Subcutaneous abdominal adipose tissue (tissue), 5 donors: ENCODE measurements at regions not wholly inside any gene's neighbourhood (a gene's known extent, or its start where the extent isn't known, plus 50 kb on each side); places are given as distances from the start of the nearest gene placed in this dataset.

Experiments
- H3K27ac ChIP-seq: one replicate; pipeline ENCODE4 v1.7.0; 2013; ENCODE audit warnings: low read depth, mild to moderate bottlenecking, inconsistent platforms, low read length, moderate library complexity
- H3K27me3 ChIP-seq, 5 donors: one replicate each; pipeline ENCODE4 v1.7.0; 2013; ENCODE audit warnings: low read length in 5 of 5, inconsistent platforms in 1 of 5; ENCODE audit not compliant: control insufficient read depth in 5 of 5, insufficient read depth in 4 of 5
- H3K36me3 ChIP-seq, 5 donors: one replicate each; pipeline ENCODE4 v1.7.0; 2013; ENCODE audit warnings: low read length in 5 of 5; ENCODE audit not compliant: control insufficient read depth in 5 of 5, insufficient read depth in 5 of 5
- H3K4me1 ChIP-seq, 5 donors: one replicate each; pipeline ENCODE4 v1.7.0; 2013; ENCODE audit warnings: low read length in 5 of 5, mild to moderate bottlenecking in 3 of 5, moderate library complexity in 1 of 5; ENCODE audit not compliant: control insufficient read depth in 5 of 5, insufficient read depth in 5 of 5
- H3K4me3 ChIP-seq, 5 donors: one replicate each; pipeline ENCODE4 v1.7.0; 2013; ENCODE audit warnings: low read length in 5 of 5, low read depth in 1 of 5
- H3K9ac ChIP-seq, 5 donors: one replicate each; pipeline ENCODE4 v1.7.0; 2013; ENCODE audit warnings: low read length in 5 of 5, mild to moderate bottlenecking in 4 of 5, moderate library complexity in 3 of 5
- H3K9me3 ChIP-seq, 5 donors: one replicate each; pipeline ENCODE4 v1.7.0; 2013; ENCODE audit warnings: low read length in 5 of 5; ENCODE audit not compliant: control insufficient read depth in 5 of 5
- donor health status: healthy.
- donor health status: healthy.
- donor health status: healthy.
- donor health status: healthy.
- donor health status: healthy.

DNA sequence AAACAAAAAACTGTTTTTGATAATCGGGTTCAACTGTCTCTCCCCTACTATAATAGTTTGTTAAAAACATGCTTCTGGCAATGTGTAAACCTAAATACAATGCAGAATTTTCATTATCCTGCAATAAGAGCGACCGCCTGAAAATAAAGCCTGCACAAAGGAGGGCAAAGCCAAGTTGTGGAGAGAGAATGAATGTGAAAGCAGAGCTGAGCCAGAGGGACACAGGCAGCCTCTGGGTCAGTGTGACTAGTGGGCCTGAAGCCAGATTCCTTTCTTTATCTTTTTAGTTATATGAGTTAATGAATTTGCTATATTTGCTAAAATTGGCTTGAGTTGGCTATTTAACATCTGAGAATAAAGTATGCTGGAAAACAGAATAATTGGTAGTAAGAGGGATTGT, 615.2 kb downstream of the PLA2G4A start:
- Histone ChIP-seq H3K36me3 (no peaks in the 10 kb centered on the region), H3K9me3 (no peaks in the 10 kb centered on the region), H3K27ac (no peak overlapping the region), H3K4me3 (no peak overlapping the region), H3K9ac (no peak overlapping the region), H3K4me1 (no peaks in the 10 kb centered on the region), H3K27me3 (no peaks in the 10 kb centered on the region)

DNA sequence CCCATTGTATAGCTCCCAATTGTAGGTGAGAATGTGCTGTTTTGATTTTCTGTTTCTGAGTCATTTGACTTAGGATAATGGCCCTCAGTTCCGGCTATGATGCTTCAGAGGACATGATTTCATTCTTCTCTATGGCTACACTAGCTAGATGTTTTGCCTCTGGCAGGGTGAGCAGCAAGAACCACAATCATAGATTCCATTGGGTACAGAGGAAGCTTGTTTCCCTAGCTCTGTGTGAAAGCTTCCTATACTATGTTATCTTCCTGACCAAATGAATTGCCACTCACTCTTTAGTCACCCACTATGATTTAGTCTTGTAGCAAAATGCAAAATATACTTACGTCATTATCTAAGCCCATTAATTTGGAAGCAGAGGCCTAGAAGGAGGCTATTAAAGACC, 616.3 kb downstream of the PLA2G4A start:
- Histone ChIP-seq H3K4me3 (no peak overlapping the region), H3K4me1 (no peaks in the 10 kb centered on the region), H3K27me3 (no peaks in the 10 kb centered on the region), H3K36me3 (no peaks in the 10 kb centered on the region), H3K9me3 (no peaks in the 10 kb centered on the region), H3K27ac (no peak overlapping the region), H3K9ac (no peak overlapping the region)

DNA sequence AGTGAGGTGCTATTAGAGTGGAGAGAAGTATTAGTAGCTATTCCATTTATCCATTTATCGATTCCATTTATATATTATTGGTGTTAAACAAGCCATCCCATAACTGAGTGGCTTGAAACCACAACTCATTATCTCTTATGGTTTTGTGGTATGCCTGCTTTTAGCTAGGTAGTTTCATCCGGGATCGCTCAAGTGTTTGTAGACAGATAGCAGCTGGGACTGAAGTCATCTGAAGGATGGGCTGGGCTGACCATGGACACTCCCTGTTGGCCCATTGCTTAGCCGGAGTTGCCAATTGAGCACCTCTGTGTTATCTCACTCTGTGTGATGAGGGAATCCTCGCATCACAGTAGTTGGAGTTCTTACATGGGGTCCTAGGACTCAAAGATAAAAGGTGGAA, 622.5 kb downstream of the PLA2G4A start:
- Histone ChIP-seq H3K4me1 (no peaks in the 10 kb centered on the region), H3K27ac (no peak overlapping the region), H3K4me3 (no peak overlapping the region), H3K9me3 (no peaks in the 10 kb centered on the region), H3K9ac (no peak overlapping the region), H3K36me3 (no peaks in the 10 kb centered on the region), H3K27me3 (no peaks in the 10 kb centered on the region)

DNA sequence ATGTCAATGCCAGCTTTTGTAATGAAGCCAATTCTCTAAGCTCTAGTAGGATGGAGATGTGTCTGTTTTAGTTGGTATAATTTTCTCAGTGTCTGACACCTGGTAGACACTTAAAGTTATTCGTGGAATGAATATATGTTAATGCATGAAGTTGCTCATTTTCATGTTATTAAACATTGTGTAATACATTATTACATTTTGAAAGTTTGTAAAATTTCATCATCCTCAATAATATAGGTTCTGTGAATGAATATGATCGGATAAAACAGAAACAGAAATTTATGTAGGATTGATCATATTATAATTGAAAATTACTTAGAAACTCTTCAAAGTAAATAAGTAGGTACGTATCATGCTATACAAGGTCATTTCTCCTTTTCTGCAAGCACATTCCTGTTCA, 625.3 kb downstream of the PLA2G4A start:
- no peaks in the 10 kb centered on the region for H3K9me3 ChIP-seq
- H3K27me3 ChIP-seq = no peaks in the 10 kb centered on the region
- H3K27ac ChIP-seq = no peak overlapping the region

DNA sequence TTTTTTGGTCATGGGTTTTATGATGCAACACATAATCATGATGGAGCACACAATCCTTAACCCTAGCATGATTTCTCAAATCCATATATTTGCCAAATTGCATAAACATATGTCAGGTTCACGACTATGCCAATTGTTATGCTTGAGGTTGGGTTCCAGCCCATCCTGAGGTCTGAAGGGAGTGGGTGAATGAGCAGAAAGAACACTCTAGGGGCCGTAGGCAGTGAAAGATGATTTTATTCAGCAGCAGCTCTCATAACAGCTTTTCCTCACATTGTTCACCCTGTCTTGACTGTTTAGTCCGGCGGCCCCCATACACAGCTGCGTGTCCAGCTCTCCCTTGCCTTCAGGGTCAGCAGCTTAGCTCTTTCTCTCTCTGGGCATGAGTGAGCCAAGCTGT, 627.7 kb downstream of the PLA2G4A start:
- Histone ChIP-seq H3K4me3 (no peak overlapping the region), H3K27me3 (no peaks in the 10 kb centered on the region)

More for the DNA sequence above, 625.3 kb downstream of the PLA2G4A start:
- Histone ChIP-seq H3K4me3 (no peak overlapping the region), H3K36me3 (no peaks in the 10 kb centered on the region), H3K9ac (no peak overlapping the region), H3K4me1 (no peaks in the 10 kb centered on the region)

DNA sequence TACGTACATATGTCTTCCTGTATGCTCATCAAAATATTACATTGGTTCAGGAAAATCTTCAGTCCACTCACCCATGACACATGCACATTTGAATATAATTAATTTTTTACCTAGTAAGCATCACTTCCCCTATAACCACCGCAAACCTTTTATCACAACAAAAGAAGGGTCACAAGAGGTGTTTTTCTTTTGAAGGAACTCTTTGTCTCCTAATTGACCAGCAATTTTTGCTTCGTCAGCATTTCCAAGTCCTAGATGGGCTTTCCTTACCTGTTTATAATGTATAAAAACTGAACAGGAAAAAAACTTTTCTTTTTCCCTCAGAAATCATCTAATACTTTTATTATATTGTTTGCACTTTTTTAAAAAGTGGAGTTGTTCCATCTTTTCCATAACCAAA, 631.3 kb downstream of the PLA2G4A start:
- Histone ChIP-seq H3K27me3 (no peaks in the 10 kb centered on the region), H3K36me3 (no peaks in the 10 kb centered on the region), H3K9me3 (peaks cover 0 to 15% (median 6%) of the 10 kb centered on the region in 5 donors), H3K27ac (no peak overlapping the region), H3K9ac (no peak overlapping the region), H3K4me3 (no peak overlapping the region), H3K4me1 (no peaks in the 10 kb centered on the region)

More for the DNA sequence above, 627.7 kb downstream of the PLA2G4A start:
- Histone ChIP-seq H3K9ac (no peak overlapping the region), H3K27ac (no peak overlapping the region), H3K4me1 (no peaks in the 10 kb centered on the region), H3K9me3 (peaks cover 0 to 4% (median 0%) of the 10 kb centered on the region in 5 donors), H3K36me3 (no peaks in the 10 kb centered on the region)

DNA sequence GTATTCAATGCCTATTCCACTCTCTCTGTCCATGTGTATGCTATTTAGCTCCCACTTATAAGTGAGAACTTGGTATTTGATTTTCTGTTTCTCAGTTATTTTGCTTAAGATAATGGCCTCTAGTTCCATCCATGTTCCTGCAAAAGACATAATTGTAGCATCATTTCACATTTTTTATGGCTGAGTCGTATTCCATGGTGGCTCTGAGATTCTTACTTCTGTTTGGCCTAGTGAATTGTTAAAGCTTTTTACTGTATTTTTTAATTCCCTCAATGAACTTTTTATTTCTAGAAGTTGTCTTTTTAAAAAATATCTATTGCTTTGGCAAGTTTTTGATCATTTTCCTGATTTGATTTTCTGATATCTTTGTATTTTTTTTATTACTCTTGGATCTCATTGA, 635.6 kb downstream of the PLA2G4A start:
- Histone ChIP-seq H3K4me3 (no peak overlapping the region), H3K27me3 (no peaks in the 10 kb centered on the region), H3K36me3 (no peaks in the 10 kb centered on the region), H3K9me3 (peaks cover 0 to 24% (median 8%) of the 10 kb centered on the region in 5 donors), H3K27ac (no peak overlapping the region), H3K9ac (no peak overlapping the region), H3K4me1 (no peaks in the 10 kb centered on the region)

DNA sequence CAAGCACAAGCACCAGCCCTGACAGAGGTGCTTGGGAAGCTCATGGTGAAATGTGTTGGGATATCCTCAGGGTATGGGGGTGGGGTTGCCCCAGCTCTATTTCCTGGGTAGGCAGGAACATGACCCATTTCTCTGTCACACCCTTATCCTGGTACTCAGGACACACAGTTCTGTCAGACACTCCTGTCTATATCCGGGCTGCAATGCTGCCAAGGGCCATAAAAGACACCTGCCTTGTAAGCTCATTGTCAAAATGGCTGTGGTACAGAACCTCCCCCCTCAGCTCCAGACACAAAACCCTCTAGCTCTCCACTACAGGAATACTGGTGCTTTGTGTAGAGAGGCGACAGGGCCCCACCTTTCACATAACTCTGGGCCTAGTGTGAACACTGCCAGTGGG, 636.7 kb downstream of the PLA2G4A start:
- H3K27me3 ChIP-seq = no peaks in the 10 kb centered on the region
- H3K4me1 ChIP-seq = no peaks in the 10 kb centered on the region
- peaks cover 0 to 24% (median 8%) of the 10 kb centered on the region in 5 donors for H3K9me3 ChIP-seq

DNA sequence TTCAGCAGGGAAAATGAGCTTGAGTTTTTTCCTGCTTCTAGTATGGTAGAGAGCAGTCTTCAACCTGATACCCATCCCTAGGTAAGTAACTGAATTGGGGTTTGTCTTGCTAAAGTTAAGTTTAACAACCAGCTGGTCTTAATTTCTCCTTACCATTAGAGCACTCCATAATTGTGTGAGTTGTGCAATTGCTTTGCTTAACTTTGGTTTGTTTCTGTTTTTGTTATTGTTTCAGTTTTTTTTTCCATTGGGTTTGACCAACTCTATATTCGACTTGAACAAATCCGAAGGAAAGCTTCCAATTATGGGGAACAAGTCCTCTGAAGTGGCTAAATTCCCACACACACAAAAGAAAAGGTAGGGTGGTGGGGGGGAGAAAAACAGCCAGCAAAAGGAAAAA, 641.1 kb downstream of the PLA2G4A start:
- Histone ChIP-seq H3K36me3 (no peaks in the 10 kb centered on the region), H3K27me3 (no peaks in the 10 kb centered on the region), H3K9me3 (peaks cover 0 to 12% (median 3%) of the 10 kb centered on the region in 5 donors), H3K4me3 (no peak overlapping the region), H3K27ac (no peak overlapping the region), H3K4me1 (no peaks in the 10 kb centered on the region), H3K9ac (no peak overlapping the region)

More for the DNA sequence above, 636.7 kb downstream of the PLA2G4A start:
- no peak overlapping the region for H3K4me3 ChIP-seq
- H3K36me3 ChIP-seq = no peaks in the 10 kb centered on the region
- H3K27ac ChIP-seq = no peak overlapping the region
- H3K9ac ChIP-seq = no peak overlapping the region

DNA sequence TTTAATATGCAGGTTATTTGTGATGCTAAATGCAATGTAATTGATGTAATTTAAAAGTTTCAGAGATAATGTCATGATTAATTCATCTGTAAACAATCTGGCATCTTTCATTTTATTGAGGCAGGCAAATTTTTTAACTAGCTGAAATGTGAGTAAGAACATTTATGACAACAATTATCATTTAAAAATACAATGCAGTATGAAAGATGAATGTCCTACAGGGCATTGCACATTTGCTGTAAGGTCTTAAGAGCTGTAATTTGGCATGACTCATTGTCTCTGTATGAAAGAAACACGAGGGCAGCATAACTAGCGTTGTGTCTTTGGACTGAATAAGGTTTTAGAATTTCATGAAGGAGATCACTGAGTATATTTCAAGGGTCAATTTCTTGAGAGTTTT, 642.8 kb downstream of the PLA2G4A start:
- H3K9me3 ChIP-seq = peaks cover 0 to 3% (median 0%) of the 10 kb centered on the region in 5 donors
- no peak overlapping the region for H3K4me3 ChIP-seq
- no peaks in the 10 kb centered on the region for H3K4me1 ChIP-seq
- no peaks in the 10 kb centered on the region for H3K36me3 ChIP-seq
- H3K27me3 ChIP-seq = no peaks in the 10 kb centered on the region
- no peak overlapping the region for H3K27ac ChIP-seq
- H3K9ac ChIP-seq = no peak overlapping the region

DNA sequence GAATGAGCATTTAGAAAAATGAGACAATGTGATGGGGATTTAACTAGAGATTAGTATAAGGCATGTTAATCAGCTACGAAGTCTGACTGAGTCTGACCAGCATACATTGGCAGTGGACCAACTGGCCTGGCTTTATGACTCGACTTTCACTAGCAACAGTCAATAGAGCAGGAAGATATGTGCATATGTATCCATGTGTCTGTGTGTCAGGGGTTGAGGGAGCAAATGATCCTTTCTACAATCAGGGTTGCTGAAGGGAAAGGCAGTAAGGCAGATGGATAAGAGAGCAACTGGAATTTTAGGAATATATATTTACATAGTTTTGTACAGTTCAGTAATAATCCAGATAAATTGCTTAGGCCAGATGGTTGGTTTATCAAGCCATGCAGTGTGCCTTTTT, 645.6 kb downstream of the PLA2G4A start:
- no peaks in the 10 kb centered on the region for H3K27me3 ChIP-seq

More for the DNA sequence above, 645.6 kb downstream of the PLA2G4A start:
- peaks cover 0 to 3% (median 0%) of the 10 kb centered on the region in 5 donors for H3K4me1 ChIP-seq
- H3K27ac ChIP-seq = no peak overlapping the region
- no peaks in the 10 kb centered on the region for H3K9me3 ChIP-seq
- H3K4me3 ChIP-seq = no peak overlapping the region
- no peaks in the 10 kb centered on the region for H3K36me3 ChIP-seq
- no peak overlapping the region for H3K9ac ChIP-seq
